Stimulated activated CD4-positive, alpha-beta T cell treated with anti-CD3 and anti-CD28 coated beads, Interleukin-2, amount 100 ng/mL, for 48 hours (primary cell): ENCODE measurements at regions not wholly inside any gene's neighbourhood (a gene's known extent, or its start where the extent isn't known, plus 50 kb on each side); places are given as distances from the start of the nearest gene placed in this dataset.

Experiments
- DNase-seq, 2 donors: peaks; one replicate each; pipeline ENCODE4 v3.0.0-alpha.2; 2020

GRCh38 chr15:97861529-97862260 lies 98.8 kb upstream of the ARRDC4 start:
- DNase-seq: no peak

- no peak for DNase-seq
These were observed 93.5 kb upstream of the ARRDC4 start for GRCh38 chr15:97866959-97867358.

- no peak for DNase-seq
These were observed 92.6 kb upstream of the ARRDC4 start for GRCh38 chr15:97867870-97868269.

- no peak for DNase-seq
These were observed 91.5 kb upstream of the ARRDC4 start for GRCh38 chr15:97868981-97869380.

- no peak for DNase-seq
These were observed 89.7 kb upstream of the ARRDC4 start for GRCh38 chr15:97870771-97871170.

- DNase-seq: no peak
These were observed 86.4 kb upstream of the ARRDC4 start for GRCh38 chr15:97874139-97874538.

- DNase-seq: no peak
These were observed 85.4 kb upstream of the ARRDC4 start for GRCh38 chr15:97875025-97875512.

- no peak for DNase-seq
These were observed 84.8 kb upstream of the ARRDC4 start for GRCh38 chr15:97875513-97876280.

GRCh38 chr15:97876281-97876675 lies 84.2 kb upstream of the ARRDC4 start:
- no peak for DNase-seq

GRCh38 chr15:97881346-97881965 lies 79.0 kb upstream of the ARRDC4 start:
- no peak for DNase-seq

- DNase-seq: no peak
These were observed 75.9 kb upstream of the ARRDC4 start for GRCh38 chr15:97884513-97885131.

- DNase-seq: no peak
These were observed 70.2 kb upstream of the ARRDC4 start for GRCh38 chr15:97890307-97890706.

- DNase-seq: no peak
These were observed 68.2 kb upstream of the ARRDC4 start for GRCh38 chr15:97892167-97892938.

GRCh38 chr15:97893967-97894366 lies 66.5 kb upstream of the ARRDC4 start:
- no peak for DNase-seq

- DNase-seq: no peak
These were observed 60.5 kb upstream of the ARRDC4 start for GRCh38 chr15:97899981-97900380.

- no peak for DNase-seq
These were observed 58.2 kb upstream of the ARRDC4 start for GRCh38 chr15:97902140-97902780.

- DNase-seq: no peak
These were observed 56.9 kb upstream of the ARRDC4 start for GRCh38 chr15:97903560-97903959.

- peak; percentile 1 to 21 for DNase-seq
These were observed 56.4 kb upstream of the ARRDC4 start for GRCh38 chr15:97903971-97904572.

- peak; percentile 44 to 49 for DNase-seq
These were observed 51.1 kb upstream of the ARRDC4 start for GRCh38 chr15:97909291-97909891.
